Jurkat, Clone E6-1 (cell line): ENCODE measurements at regions not wholly inside any gene's neighbourhood (a gene's known extent, or its start where the extent isn't known, plus 50 kb on each side); places are given as distances from the start of the nearest gene placed in this dataset.

Experiments
- DNase-seq: peaks from one replicate; pipeline ENCODE4 v3.0.0-alpha.2; 2011; ENCODE audit warnings: low read depth, low spot score
- H3K4me3 ChIP-seq: 2 replicates; pipeline ENCODE4 v1.5.1; 2011; ENCODE audit warnings: mild to moderate bottlenecking, low read length, control low read depth, moderate library complexity

- DNase-seq: no peak
- no peak overlapping the region for H3K4me3 ChIP-seq
Measured at GRCh38 chr6:4678506-4679300, 97.5 kb upstream of the CDYL start.

GRCh38 chr6:4677751-4678065 is 98.5 kb upstream of the CDYL start:
- no peak overlapping the region for H3K4me3 ChIP-seq
- no peak for DNase-seq

GRCh38 chr6:4677011-4677750 is 99.0 kb upstream of the CDYL start:
- H3K4me3 ChIP-seq: no peak overlapping the region
- DNase-seq: no peak

GRCh38 chr6:4676016-4676415 is 100.2 kb upstream of the CDYL start:
- H3K4me3 ChIP-seq: no peak overlapping the region
- no peak for DNase-seq

- no peak for DNase-seq
Measured at GRCh38 chr6:4675121-4675520, 101.1 kb upstream of the CDYL start.

DNA sequence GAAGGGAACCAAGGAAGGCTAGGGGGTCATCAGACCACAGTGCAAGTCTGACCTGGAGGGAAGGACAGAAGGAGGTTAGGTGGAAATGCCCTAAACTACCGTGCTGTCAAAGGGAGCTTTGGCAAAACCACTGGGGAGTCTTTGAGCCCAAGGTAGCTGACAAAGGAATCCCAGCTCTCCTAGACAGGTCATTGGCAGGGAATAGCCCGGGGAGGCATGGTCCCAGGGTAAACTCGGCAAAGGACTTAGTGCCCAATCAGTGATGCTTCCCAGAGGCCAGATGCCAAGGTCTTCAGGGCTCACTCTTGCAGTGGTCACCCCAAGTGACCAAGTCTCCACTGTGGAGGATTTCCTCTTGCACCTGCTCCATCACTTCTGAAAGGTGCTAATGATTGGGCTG is 102.3 kb upstream of the CDYL start:
- no peak overlapping the region for H3K4me3 ChIP-seq
- DNase-seq: no peak

More at GRCh38 chr6:4675121-4675520, 101.1 kb upstream of the CDYL start:
- no peak overlapping the region for H3K4me3 ChIP-seq

- DNase-seq: no peak
- no peak overlapping the region for H3K4me3 ChIP-seq
Measured at GRCh38 chr6:4672772-4673171, 103.4 kb upstream of the CDYL start.

- no peak overlapping the region for H3K4me3 ChIP-seq
Measured at GRCh38 chr6:4671587-4672115, 104.6 kb upstream of the CDYL start.

DNA sequence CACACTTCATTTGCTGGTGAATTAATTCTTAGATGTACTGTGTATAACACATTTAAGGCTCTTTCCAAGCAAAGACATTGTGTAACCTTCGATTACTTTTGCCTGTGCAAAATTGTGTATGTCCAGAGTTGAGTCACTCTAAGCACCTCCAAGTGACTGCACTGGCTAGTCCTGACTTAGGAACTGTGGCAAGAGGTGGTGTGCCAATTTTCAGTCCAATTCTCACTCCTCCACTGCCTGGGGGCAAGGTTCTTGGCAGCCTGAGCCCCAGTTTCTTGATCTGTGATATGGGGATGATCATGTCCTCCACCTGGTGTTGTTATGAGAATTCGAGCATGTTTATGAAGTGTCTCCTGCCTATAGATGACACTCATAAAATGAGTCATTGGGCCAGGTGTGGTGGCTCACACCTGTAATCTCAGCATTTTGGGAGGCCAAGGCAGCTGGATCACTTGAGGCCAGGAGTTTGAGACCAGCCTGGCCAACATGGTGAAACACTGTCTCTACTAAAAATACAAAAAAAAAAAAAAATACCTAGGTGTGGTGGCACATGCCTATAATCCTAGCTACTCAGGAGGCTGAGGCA is 105.3 kb upstream of the CDYL start:
- no peak for DNase-seq

More at GRCh38 chr6:4671587-4672115, 104.6 kb upstream of the CDYL start:
- DNase-seq: no peak

GRCh38 chr6:4670290-4670689 is 105.9 kb upstream of the CDYL start:
- no peak for DNase-seq
- no peak overlapping the region for H3K4me3 ChIP-seq

More for the DNA sequence above, 105.3 kb upstream of the CDYL start:
- H3K4me3 ChIP-seq: no peak overlapping the region

- DNase-seq: no peak
- H3K4me3 ChIP-seq: no peak overlapping the region
Measured at GRCh38 chr6:4668271-4669179, 107.7 kb upstream of the CDYL start.

DNA sequence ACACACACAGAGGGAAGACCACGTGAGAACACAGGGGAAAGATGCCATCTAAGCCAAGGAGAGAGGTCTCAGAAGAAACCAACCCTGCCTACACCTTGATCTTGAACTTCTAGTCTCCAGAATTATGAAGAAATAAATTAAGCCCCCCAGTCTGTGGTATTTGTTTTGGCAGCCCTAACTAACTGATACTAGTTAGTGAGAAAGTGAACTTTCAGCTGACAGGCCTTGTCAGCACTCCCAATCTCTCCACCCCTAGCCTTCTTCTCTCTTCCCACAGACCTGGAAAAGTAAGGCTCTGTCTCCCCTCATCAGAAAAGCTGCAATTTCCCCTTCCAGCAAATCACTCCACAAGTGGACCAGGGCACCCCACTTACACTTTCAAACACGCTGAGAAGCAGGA is 108.6 kb upstream of the CDYL start:
- no peak for DNase-seq
- H3K4me3 ChIP-seq: no peak overlapping the region

- no peak overlapping the region for H3K4me3 ChIP-seq
- no peak for DNase-seq
Measured at GRCh38 chr6:4666886-4667513, 109.2 kb upstream of the CDYL start.

- DNase-seq: no peak
- H3K4me3 ChIP-seq: no peak overlapping the region
Measured at GRCh38 chr6:4665489-4666417, 110.5 kb upstream of the CDYL start.

DNA sequence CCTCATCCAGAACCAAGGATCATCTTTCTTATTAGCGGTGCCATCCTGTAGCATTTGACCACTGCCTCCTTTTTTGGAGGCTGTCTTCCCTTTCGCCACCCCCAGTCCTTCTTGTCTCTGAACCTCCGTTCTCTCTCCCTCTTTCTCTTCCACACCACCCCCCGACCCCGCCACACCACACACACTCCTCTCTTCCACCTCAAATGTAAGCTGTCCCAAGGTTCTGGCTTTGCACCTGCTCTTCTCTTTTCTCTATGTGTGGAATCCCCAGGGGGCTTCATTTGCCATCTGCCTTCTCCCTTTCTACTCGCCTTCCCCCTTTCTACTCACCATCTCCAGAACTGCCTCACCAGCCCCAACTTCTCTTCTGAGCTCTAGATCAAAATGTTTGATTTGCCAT is 111.3 kb upstream of the CDYL start:
- no peak for DNase-seq
- no peak overlapping the region for H3K4me3 ChIP-seq

DNA sequence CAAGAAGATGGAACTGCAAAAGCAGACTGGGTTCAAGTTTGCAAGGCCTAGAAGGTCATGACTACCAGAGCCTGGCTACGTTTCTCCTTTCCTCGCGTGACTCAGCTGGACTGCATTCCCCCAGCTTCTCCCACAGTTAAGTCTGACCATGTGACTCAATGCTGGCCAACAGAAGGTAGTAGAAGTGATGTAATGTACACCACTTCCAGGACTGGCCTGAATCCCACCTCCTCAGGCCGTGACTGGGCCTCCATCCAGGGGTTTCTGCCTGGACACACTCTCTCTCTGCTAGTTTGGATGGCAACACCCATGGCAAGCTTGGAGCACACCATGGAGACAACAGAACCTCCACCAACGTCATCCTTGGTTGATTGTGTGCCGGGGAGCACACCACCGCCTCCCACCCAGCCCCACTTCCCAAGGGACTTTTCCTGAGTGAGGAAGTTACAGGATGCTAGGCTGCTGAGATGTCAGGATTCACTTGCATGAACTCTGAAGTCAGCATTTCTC is 112.0 kb upstream of the CDYL start:
- H3K4me3 ChIP-seq: no peak overlapping the region
- DNase-seq: no peak

DNA sequence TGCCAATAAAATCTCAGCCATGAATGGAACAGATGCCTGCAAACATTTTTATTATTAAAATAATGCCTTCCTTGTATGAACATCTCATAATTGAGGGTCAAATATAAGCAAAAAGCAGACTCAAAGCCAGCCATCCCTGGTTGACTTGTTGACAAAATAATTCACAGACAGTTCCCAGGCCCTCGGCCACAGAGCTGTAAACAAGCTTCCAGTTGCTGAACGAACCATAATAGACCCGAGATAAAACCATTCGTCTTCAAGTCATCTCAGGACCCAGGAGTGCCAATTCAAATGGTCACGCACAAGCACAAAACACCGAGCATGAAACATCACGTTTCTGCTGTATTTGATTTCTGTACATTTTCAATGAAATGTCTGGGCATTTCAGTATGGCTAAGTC is 113.3 kb upstream of the CDYL start:
- no peak overlapping the region for H3K4me3 ChIP-seq
- no peak for DNase-seq

- no peak for DNase-seq
- H3K4me3 ChIP-seq: no peak overlapping the region
Measured at GRCh38 chr6:4661391-4661790, 114.8 kb upstream of the CDYL start.
